Stimulated activated CD8-positive, alpha-beta memory T cell treated with anti-CD3 and anti-CD28 coated beads, Interleukin-15, amount 100 ng/mL, for 1 hour (primary cell): ENCODE measurements at regions not wholly inside any gene's neighbourhood (a gene's known extent, or its start where the extent isn't known, plus 50 kb on each side); places are given as distances from the start of the nearest gene placed in this dataset.
"Not testable (repeated sequence)": the region's sequence is repeated elsewhere in the genome, so short reads cannot be mapped to it uniquely, and the experiment has no call there.

ENCODE experiments used
- DNase-seq: peaks from one replicate; pipeline ENCODE4 v3.0.0-alpha.2; 2020; ENCODE audit warnings: low read depth

DNA sequence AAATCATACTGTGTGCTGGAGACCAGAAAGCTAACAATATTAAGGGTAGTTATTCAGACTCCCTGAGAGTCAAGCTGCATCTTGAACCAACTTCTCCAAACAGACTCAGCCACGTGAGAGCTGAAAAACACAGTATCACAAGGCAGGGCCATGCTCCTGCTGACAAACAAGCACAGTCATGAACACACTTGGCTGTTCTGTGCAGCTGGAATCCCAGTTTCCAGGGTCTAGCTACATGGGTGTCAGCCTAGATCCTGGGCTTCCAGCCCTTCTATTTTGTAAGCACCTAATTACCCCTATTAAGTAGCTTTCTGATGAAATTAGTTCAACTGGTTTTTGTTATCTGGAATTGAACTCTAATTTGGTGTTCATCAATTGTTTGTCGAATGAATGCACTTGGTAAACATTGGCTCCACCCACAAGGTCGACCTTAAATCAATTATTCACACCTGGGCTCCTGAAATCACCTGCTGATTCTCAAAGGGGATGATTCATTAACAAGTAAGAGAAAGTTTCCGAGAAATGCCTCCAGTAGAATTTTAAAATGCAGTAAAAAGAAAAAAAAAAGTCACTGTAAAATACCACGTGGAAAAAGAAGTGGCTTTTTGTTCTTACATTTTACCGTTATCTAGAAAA lies 179.3 kb downstream of the ZC3H11B start:
- DNase-seq: no peak

DNA sequence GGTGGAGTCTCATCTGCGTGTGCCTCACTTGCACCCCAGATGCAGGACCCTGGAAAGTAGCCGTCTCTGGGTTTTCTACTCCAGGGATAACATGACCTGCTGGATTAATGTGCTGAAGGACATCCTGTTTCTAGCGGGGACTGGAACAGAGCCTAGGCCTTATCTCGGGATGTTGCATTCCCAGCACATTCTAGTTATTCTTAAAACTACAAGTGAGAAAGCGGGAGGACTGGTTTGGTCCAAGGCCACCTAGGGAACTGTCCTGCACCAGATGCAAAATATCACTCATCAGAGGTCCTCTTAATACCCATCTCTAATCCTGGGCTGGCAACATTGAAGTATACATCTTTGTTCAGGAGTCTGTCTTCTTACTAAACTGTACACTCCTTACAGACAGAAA lies 179.9 kb downstream of the ZC3H11B start:
- no peak for DNase-seq

DNA sequence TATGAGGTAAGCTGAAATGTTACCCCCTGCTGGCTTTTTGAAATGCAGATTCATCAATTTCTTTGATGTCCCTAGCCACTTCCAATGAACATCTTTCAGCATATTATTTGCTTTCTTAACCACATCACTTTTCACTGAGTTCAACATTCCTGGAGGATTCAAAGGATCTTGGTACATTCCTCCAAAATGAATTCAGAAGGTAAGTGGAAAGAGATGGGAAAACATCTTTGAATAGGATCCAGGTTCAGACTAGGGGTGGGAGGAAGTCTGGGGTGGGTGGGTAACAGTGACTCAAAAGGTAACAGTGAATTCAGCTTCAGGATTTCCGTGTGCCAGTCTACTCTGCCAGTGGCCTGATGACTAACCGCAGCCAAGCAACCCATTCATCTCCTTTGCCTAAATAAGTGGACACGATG lies 180.7 kb downstream of the ZC3H11B start:
- DNase-seq: no peak

GRCh38 chr1:219430419-219430818 lies 182.5 kb downstream of the ZC3H11B start:
- DNase-seq: no peak

- DNase-seq: no peak
These were observed 184.3 kb downstream of the ZC3H11B start for GRCh38 chr1:219428651-219429050.

DNA sequence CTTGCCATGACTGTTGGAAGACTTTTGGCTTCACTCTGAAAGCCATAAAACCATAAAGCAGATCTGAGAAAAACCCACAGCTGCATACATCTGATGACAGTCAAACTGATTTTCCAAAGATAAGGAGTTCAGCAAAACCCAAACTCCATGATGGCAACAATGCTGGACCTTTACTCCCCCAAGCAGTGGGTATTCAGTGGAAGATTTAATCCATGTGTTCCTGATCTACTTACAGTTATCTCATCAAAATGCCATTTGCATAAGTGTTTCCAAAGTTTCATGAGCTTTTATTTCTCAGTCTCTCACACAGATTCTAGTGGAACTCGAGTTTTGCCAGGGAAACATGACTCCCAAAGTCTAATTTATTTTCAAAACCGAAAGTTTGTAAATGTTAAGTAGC lies 184.9 kb downstream of the ZC3H11B start:
- DNase-seq: no peak

GRCh38 chr1:219427403-219427802 lies 185.5 kb downstream of the ZC3H11B start:
- DNase-seq: no peak

- DNase-seq: no peak
These were observed 189.9 kb downstream of the ZC3H11B start for GRCh38 chr1:219422811-219423598.

- DNase-seq: no peak
These were observed 192.0 kb downstream of the ZC3H11B start for GRCh38 chr1:219420913-219421312.

GRCh38 chr1:219419860-219420259 lies 193.0 kb downstream of the ZC3H11B start:
- no peak for DNase-seq

GRCh38 chr1:219419065-219419464 lies 193.8 kb downstream of the ZC3H11B start:
- no peak for DNase-seq

DNA sequence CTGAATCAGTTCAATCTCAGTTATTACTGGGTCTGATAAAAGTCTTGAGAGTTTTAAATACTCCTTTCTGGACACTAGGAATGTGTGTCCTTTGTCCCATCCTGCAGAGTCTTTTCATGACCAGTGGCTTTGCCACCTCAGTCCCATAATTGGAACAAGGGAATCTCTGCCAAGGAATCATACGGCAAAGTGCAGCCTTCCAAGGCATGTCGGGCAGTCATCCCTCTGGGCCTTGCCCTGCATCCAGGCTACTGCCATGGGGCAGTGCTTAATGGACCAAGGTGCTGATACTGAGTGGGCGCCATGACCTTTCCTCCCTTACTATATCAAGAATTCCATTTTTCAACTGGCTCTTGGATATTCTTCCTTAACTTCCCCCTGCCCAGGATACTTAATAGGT lies 195.3 kb downstream of the ZC3H11B start:
- no peak for DNase-seq

DNA sequence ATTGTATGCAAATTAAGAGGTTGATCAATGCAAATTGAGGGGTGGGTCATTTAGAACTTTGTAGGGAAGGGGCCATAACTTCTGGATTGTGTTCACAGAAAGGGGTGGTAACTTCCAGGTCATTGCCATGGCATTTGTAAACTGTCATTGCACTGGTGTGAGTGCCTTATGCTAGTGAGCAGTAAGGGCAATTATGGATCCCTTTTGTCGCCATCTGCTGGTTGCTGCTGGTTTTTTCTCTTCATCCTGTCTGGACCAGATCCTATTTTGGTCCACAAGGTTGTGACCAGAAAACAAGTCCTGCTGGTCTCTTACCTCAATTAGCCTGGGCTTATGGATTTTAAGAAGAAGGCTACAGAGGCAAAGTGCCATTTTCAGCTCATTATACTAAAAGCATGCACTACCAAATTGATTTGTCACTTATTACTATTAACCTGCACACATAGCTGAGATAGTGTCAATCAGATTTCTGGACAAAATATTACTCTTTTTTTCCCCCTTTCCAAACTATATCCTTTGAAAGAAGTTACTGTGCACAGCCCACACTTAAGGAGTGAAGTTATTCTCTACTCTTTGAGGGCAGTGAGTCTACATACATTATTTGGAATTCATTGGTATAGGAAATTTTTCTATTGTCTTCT lies 196.2 kb downstream of the ZC3H11B start:
- peak; percentile 39 for DNase-seq

DNA sequence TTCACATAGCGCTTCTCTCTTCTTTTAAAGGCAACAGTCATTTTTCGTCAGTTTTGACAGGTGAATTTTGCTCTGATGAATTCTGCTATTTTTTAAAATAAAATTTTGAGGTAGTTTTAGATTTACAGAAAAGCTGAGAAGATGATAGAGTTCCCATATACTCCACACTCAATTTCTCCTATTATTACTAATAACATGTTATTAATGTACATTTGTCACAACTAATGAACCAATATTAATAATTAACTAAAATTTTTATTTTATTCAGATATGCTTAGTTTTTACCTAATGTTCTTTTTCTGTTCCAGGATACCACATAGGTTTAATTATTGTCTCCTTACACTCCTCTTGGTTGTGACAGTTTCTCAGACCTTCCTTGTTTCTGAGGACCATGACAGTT lies 197.0 kb downstream of the ZC3H11B start:
- DNase-seq: no peak

DNA sequence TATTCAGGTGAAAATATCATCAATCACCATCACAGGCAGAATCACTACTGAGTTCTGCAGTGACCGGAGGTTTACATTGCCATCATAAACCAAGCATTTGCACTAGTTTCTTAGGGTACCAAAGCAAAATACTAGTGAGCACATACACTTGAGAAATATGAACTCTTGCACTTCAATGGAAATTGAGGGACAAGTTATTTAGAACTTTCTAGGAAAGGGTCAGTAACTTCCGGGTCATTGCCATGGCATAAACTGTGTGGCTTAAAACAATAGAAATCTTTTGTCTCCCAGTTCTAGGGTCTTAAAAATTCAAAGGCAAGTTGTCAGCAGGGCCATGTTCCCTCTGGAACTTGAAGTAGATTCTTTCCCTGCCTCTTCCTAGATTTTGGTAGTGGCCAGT lies 197.5 kb downstream of the ZC3H11B start:
- no peak for DNase-seq

- no peak for DNase-seq
These were observed 198.7 kb downstream of the ZC3H11B start for GRCh38 chr1:219414250-219414649.

- DNase-seq: no peak
These were observed 199.4 kb downstream of the ZC3H11B start for GRCh38 chr1:219413536-219413935.

- no peak for DNase-seq
These were observed 200.1 kb downstream of the ZC3H11B start for GRCh38 chr1:219412772-219413171.

GRCh38 chr1:219410721-219411120 lies 202.2 kb downstream of the ZC3H11B start:
- not testable (repeated sequence) for DNase-seq

GRCh38 chr1:219405531-219406331 lies 207.2 kb downstream of the ZC3H11B start:
- no peak for DNase-seq

DNA sequence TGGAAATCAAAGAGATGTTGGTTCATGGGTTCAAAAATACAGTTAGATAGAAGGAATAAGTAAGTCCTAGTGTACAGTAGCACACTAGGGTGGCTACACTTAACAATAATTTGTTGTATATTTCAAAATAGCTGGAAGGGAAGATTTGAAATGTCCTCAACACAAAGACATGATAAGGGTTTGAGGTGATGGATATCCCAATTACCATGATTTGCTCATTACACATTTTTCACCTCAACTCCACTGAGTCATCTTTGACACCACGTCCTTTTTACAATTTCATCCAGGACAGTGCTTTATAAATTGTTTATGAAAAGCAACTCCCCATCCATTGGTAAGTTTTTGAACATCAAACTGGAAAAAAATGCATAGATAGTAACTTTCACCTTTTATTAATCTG lies 208.3 kb downstream of the ZC3H11B start:
- DNase-seq: no peak

- DNase-seq: no peak
These were observed 210.0 kb downstream of the ZC3H11B start for GRCh38 chr1:219402925-219403324.
